Keratinocyte (primary cell): ENCODE measurements at regions not wholly inside any gene's neighbourhood (a gene's known extent, or its start where the extent isn't known, plus 50 kb on each side); places are given as distances from the start of the nearest gene placed in this dataset.

Experiments
- DNase-seq: peaks from one replicate; pipeline ENCODE4 v3.0.0-alpha.2; 2011; ENCODE audit warnings: low read depth, missing footprints, low spot score
- FAIRE-seq: peaks from 2 replicates; lab custom pipeline; 2011; peaks lifted over from hg19 to GRCh38; lab: Jason Lieb, UNC
- H2AFZ ChIP-seq: 2 replicates; pipeline ENCODE4 v1.6.0; 2012; ENCODE audit warnings: low read length, control low read depth, inconsistent platforms; ENCODE audit not compliant: control insufficient read depth
- H3K27ac ChIP-seq: 2 replicates; pipeline ENCODE4 v1.5.1; 2011; ENCODE audit warnings: low read length; ENCODE audit not compliant: control insufficient read depth, insufficient read depth
- H3K27me3 ChIP-seq: 3 replicates; pipeline ENCODE4 v1.6.0; 2011; ENCODE audit warnings: low read length; ENCODE audit not compliant: control insufficient read depth, insufficient read depth; ENCODE audit errors: extremely low read depth
- H3K36me3 ChIP-seq, 2 experiments: 2 replicates in 1 of 2; 3 replicates in 1 of 2; pipeline ENCODE4 v1.5.1; 2011; ENCODE audit warnings: low read length in 2 of 2, mild to moderate bottlenecking in 1 of 2; ENCODE audit not compliant: control insufficient read depth in 2 of 2, insufficient read depth in 2 of 2; ENCODE audit errors: extremely low read depth in 1 of 2
- H3K4me1 ChIP-seq: 3 replicates; pipeline ENCODE4 v1.5.1; 2011; ENCODE audit warnings: low read length; ENCODE audit not compliant: control insufficient read depth, insufficient read depth; ENCODE audit errors: extremely low read depth
- H3K4me2 ChIP-seq: 3 replicates; pipeline ENCODE4 v1.6.0; 2011; ENCODE audit warnings: low read depth, low read length; ENCODE audit not compliant: control insufficient read depth, insufficient read depth; ENCODE audit errors: extremely low read depth
- H3K4me3 ChIP-seq, 3 experiments: fragments of 200-600 bp in 1 of 3; sonication (generic) in 1 of 3; 2 replicates in 2 of 3; 3 replicates in 1 of 3; pipeline ENCODE4 v1.5.1; 2011 to 2016; ENCODE audit warnings: low read length in 3 of 3, mild to moderate bottlenecking in 3 of 3, control low read depth in 2 of 3, inconsistent platforms in 1 of 3, low read depth in 1 of 3, mixed read lengths in 1 of 3, mixed run types in 1 of 3, moderate library complexity in 1 of 3; ENCODE audit not compliant: control insufficient read depth in 2 of 3, insufficient read depth in 2 of 3; ENCODE audit errors: extremely low read depth in 1 of 3
- H3K79me2 ChIP-seq: 2 replicates; pipeline ENCODE4 v1.6.0; 2012; ENCODE audit warnings: low read length; ENCODE audit not compliant: control insufficient read depth, insufficient read depth
- H3K9ac ChIP-seq: 3 replicates; pipeline ENCODE4 v1.6.0; 2011; ENCODE audit warnings: low read length; ENCODE audit not compliant: control insufficient read depth, insufficient read depth; ENCODE audit errors: extremely low read depth
- H3K9me1 ChIP-seq: 3 replicates; pipeline ENCODE4 v1.6.0; 2011; ENCODE audit warnings: low read length; ENCODE audit not compliant: control insufficient read depth, insufficient read depth; ENCODE audit errors: extremely low read depth
- H3K9me3 ChIP-seq: 2 replicates; pipeline ENCODE4 v1.5.1; 2012; ENCODE audit warnings: low read depth, low read length; ENCODE audit not compliant: control insufficient read depth
- H4K20me1 ChIP-seq: 3 replicates; pipeline ENCODE4 v1.6.0; 2011; ENCODE audit warnings: low read length; ENCODE audit not compliant: control insufficient read depth, insufficient read depth; ENCODE audit errors: extremely low read depth
- CTCF ChIP-seq, 3 experiments: IDR thresholded peaks in 1 of 3; conservative IDR thresholded peaks in 1 of 3; optimal IDR thresholded peaks in 1 of 3; 2 replicates in 2 of 3; 3 replicates in 1 of 3; pipeline versions ENCODE3 to v1.5.1; 2011; ENCODE audit warnings: low read length in 3 of 3, mild to moderate bottlenecking in 3 of 3, moderate library complexity in 2 of 3, control low read depth in 1 of 3, inconsistent platforms in 1 of 3; ENCODE audit not compliant: insufficient read depth in 2 of 3; ENCODE audit errors: extremely low read depth in 1 of 3
- EZH2 ChIP-seq: IDR thresholded peaks from one replicate; pipeline ENCODE4 v1.6.1; 2012; ENCODE audit warnings: inconsistent platforms, mild to moderate bottlenecking, low read length, moderate library complexity
- dilution Hi-C: fragments of 300-500 bp; cut with MboI; formaldehyde crosslinking; loops from one replicate; pipeline ENCODE4 v1.7.0; 2020; ENCODE audit warnings: low sequenced_read_pairs; ENCODE audit not compliant: extremely low pct_ligation_motif_present

- no peaks in the 10 kb centered on the region for H3K4me1 ChIP-seq
- H3K36me3 ChIP-seq = no peaks in the 10 kb centered on the region
- no peaks in the 10 kb centered on the region for H3K9me1 ChIP-seq
- no peak overlapping the region for H3K4me2 ChIP-seq
- DNase-seq (no peak), FAIRE-seq (no peak)
- no peak overlapping the region for H3K9ac ChIP-seq
- no peak overlapping the region for H3K4me3 ChIP-seq
- H3K9me3 ChIP-seq = no peaks in the 10 kb centered on the region
- H2AFZ ChIP-seq = no peak overlapping the region
- dilution Hi-C loops = no loop called here
- no peaks in the 10 kb centered on the region for H3K27me3 ChIP-seq
- TF ChIP-seq EZH2 (no peak), CTCF (optimal IDR thresholded peaks at IDR 0.05 in 1 of 3, IDR thresholded peaks at IDR 0.05 in 1 of 3, conservative IDR thresholded peaks at IDR 0.05 in 1 of 3; ENCODE audit: extremely low read depth in 1 of 3, insufficient read depth in 2 of 3, low read length in 3 of 3) (no peak)
- H4K20me1 ChIP-seq = no peaks in the 10 kb centered on the region
- no peaks in the 10 kb centered on the region for H3K79me2 ChIP-seq
- H3K27ac ChIP-seq = no peak overlapping the region
Observed at GRCh38 chr2:8334866-8335325, 347.0 kb upstream of the ID2 start.

GRCh38 chr2:8335801-8336200 lies 346.1 kb upstream of the ID2 start:
- no peaks in the 10 kb centered on the region for H3K9me1 ChIP-seq
- H4K20me1 ChIP-seq = no peaks in the 10 kb centered on the region
- no peak overlapping the region for H3K9ac ChIP-seq
- no peak overlapping the region for H3K27ac ChIP-seq
- FAIRE-seq (no peak), DNase-seq (no peak)
- H3K4me1 ChIP-seq = no peaks in the 10 kb centered on the region
- no peak for TF ChIP-seq CTCF (optimal IDR thresholded peaks at IDR 0.05 in 1 of 3, IDR thresholded peaks at IDR 0.05 in 1 of 3, conservative IDR thresholded peaks at IDR 0.05 in 1 of 3; ENCODE audit: extremely low read depth in 1 of 3, insufficient read depth in 2 of 3, low read length in 3 of 3)
- TF ChIP-seq EZH2 = no peak
- H2AFZ ChIP-seq = no peak overlapping the region
- no peak overlapping the region for H3K4me3 ChIP-seq
- H3K27me3 ChIP-seq = no peaks in the 10 kb centered on the region
- no peaks in the 10 kb centered on the region for H3K79me2 ChIP-seq
- no peaks in the 10 kb centered on the region for H3K9me3 ChIP-seq
- dilution Hi-C loops = no loop called here
- H3K4me2 ChIP-seq = no peak overlapping the region
- H3K36me3 ChIP-seq = no peaks in the 10 kb centered on the region
